OCI-LY1 (cell line): ENCODE measurements at regions not wholly inside any gene's neighbourhood (a gene's known extent, or its start where the extent isn't known, plus 50 kb on each side); places are given as distances from the start of the nearest gene placed in this dataset.

Source experiments
- CTCF ChIP-seq: fragments of 200-600 bp; sonication (generic), shearing (Covaris generic); IDR thresholded peaks from 2 replicates; pipeline ENCODE4 v1.5.1; 2017; ENCODE audit warnings: mild to moderate bottlenecking, antibody characterized with exemption, low read length, moderate library complexity, mixed read lengths
- EZH2 ChIP-seq: fragments of 200-600 bp; sonication (generic), shearing (Covaris generic); IDR thresholded peaks from 2 replicates; pipeline ENCODE4 v1.8.0; 2017; ENCODE audit warnings: borderline replicate concordance, mixed run types, mild to moderate bottlenecking, antibody characterized with exemption, low read length, moderate library complexity, mixed read lengths

- TF ChIP-seq CTCF (no peak), EZH2 (no peak)
These were observed 366.0 kb downstream of the THBS2 start for GRCh38 chr6:168887621-168888020.
